ENCODE measurements at regions not wholly inside any gene's neighbourhood (a gene's known extent, or its start where the extent isn't known, plus 50 kb on each side); places are given as distances from the start of the nearest gene placed in this dataset.

DNA sequence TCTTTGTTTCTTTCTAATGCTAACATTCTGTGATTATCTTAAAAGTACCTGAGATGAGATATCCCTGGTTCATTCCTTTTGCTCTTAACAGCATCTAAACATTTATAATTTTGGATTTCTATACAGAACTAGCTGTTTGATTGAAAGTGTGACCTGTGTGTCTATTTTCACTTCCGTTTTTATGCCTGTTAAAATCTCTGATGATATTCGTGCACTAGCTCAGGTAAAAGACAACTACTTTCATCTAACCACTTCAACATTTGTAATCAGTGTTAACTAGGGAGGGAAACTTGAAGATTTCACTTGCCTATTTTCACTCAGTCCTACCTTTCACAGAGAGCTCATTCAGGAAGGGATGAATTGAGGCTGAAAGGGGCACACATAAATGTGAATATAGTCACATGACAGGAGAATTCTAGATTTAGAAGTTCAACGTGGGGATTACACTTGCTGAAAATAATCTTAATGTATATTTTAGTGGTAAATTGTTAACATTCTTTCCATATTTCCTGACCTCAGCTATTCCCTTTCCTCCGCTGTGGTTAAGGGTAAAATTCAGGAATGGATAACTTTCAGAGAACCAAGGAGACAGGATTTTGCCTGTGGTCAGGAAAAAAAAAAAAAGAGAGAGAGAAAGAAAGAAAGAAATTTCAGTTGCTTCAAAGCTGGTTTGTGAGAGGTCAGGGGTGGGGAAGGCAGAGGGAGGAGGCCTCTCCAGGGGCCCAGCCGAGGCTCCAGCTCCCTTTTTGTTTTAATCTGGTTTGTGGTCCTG is 159.8 kb upstream of the TSC22D2 start:
- H3K9me3 Mint-ChIP-seq: no peaks in the 10 kb centered on the region
- no peaks in the 10 kb centered on the region for H3K36me3 Mint-ChIP-seq (ENCODE audit: low read depth)
- no peak overlapping the region for H3K4me3 Mint-ChIP-seq
- intact Hi-C loops (cut with micrococcal nuclease): no loop called here
- no peaks in the 10 kb centered on the region for H3K4me1 Mint-ChIP-seq
- DNase-seq: no peak
- H3K27ac Mint-ChIP-seq: no peak overlapping the region
- H3K27me3 Mint-ChIP-seq: peaks cover 27% of the 10 kb centered on the region

DNA sequence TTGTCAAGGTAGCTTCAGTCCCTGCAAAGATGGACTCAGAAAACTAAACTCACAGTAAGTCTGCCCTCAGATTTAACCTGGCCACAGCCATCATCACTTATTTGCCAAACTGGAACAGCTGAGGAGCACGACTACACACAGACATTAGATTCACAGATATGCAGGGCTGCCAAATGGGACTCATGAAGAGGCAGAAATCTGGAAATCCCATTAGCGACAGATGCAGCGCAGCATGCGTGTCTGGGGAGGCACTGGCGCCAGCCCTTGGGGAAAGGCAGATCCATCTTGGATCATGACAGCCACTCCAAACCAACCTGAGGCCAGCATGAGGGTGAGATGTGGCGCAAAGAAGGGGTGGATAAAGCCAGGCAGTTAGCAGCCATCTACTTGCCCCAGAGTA is 160.7 kb upstream of the TSC22D2 start:
- Mint-ChIP-seq H3K27ac (no peak overlapping the region), H3K9me3 (no peaks in the 10 kb centered on the region), H3K27me3 (peaks cover 31% of the 10 kb centered on the region), H3K4me1 (no peaks in the 10 kb centered on the region), H3K4me3 (no peak overlapping the region), H3K36me3 (ENCODE audit: low read depth) (no peaks in the 10 kb centered on the region)
- DNase-seq: no peak
- intact Hi-C loops (cut with micrococcal nuclease): no loop called here

- intact Hi-C loops (cut with micrococcal nuclease): no loop called here
- Mint-ChIP-seq H3K36me3 (ENCODE audit: low read depth) (no peaks in the 10 kb centered on the region), H3K4me3 (no peak overlapping the region), H3K27ac (no peak overlapping the region), H3K9me3 (no peaks in the 10 kb centered on the region), H3K4me1 (no peaks in the 10 kb centered on the region), H3K27me3 (peaks cover 28% of the 10 kb centered on the region)
- DNase-seq: no peak
These were observed 164.6 kb upstream of the TSC22D2 start for GRCh38 chr3:150243466-150243865.

- intact Hi-C loops (cut with micrococcal nuclease): no loop called here
- Mint-ChIP-seq H3K36me3 (ENCODE audit: low read depth) (no peaks in the 10 kb centered on the region), H3K27me3 (peaks cover 25% of the 10 kb centered on the region), H3K4me3 (no peak overlapping the region), H3K9me3 (no peaks in the 10 kb centered on the region), H3K27ac (no peak overlapping the region), H3K4me1 (no peaks in the 10 kb centered on the region)
- DNase-seq: no peak
These were observed 165.7 kb upstream of the TSC22D2 start for GRCh38 chr3:150242220-150242936.

DNA sequence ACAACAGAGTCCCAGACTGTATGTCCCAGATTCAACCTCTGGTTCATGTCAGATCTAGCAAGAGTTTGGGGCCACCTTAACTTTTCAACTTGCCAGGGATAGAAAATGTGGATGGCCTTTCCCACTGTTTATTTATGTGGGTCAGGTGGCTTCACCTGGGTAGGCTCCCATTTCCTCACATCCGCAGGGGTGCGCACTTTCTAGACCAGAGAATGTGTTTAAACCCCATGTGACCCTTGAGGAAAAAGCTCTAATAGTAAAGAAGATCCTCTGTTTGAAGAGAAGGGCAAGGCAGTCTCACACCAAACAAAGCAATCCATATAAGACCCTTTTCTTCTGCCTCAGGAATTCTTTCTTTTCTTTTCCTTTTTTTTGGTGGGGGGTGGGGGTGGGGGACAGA is 167.2 kb upstream of the TSC22D2 start:
- intact Hi-C loops (cut with micrococcal nuclease): no loop called here
- no peak overlapping the region for H3K27ac Mint-ChIP-seq
- H3K4me3 Mint-ChIP-seq: no peak overlapping the region
- H3K9me3 Mint-ChIP-seq: no peaks in the 10 kb centered on the region
- peaks cover 21% of the 10 kb centered on the region for H3K27me3 Mint-ChIP-seq
- no peak for DNase-seq
- H3K4me1 Mint-ChIP-seq: no peaks in the 10 kb centered on the region
- no peaks in the 10 kb centered on the region for H3K36me3 Mint-ChIP-seq (ENCODE audit: low read depth)

DNA sequence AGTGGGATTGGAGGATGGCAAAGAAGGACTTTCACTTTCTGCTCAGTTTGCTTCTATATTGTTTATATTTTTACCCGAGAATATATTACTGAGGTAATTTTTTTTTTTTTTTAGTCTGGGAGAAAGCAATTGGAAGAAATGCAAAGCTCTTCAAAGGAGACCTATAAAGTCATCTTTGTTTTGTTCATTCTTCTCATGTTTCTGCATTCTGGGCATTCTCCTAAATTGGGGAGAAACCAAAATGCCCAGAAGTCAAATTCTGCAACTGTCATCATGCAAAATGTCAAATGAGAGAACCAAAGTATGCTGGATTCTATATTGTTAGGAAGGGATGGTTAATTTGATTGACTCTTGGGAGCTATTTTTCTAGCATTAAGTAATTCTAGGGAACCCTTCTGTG is 168.3 kb upstream of the TSC22D2 start:
- Mint-ChIP-seq H3K4me3 (no peak overlapping the region), H3K4me1 (no peaks in the 10 kb centered on the region), H3K9me3 (no peaks in the 10 kb centered on the region), H3K36me3 (ENCODE audit: low read depth) (no peaks in the 10 kb centered on the region), H3K27me3 (peaks cover 18% of the 10 kb centered on the region), H3K27ac (no peak overlapping the region)
- DNase-seq: no peak
- intact Hi-C loops (cut with micrococcal nuclease): no loop called here

GRCh38 chr3:150238995-150239619 is 169.0 kb upstream of the TSC22D2 start:
- H3K4me1 Mint-ChIP-seq: no peaks in the 10 kb centered on the region
- DNase-seq: no peak
- intact Hi-C loops (cut with micrococcal nuclease): no loop called here
- no peaks in the 10 kb centered on the region for H3K9me3 Mint-ChIP-seq
- no peak overlapping the region for H3K27ac Mint-ChIP-seq
- no peak overlapping the region for H3K4me3 Mint-ChIP-seq
- H3K27me3 Mint-ChIP-seq: peaks cover 17% of the 10 kb centered on the region
- no peaks in the 10 kb centered on the region for H3K36me3 Mint-ChIP-seq (ENCODE audit: low read depth)

DNA sequence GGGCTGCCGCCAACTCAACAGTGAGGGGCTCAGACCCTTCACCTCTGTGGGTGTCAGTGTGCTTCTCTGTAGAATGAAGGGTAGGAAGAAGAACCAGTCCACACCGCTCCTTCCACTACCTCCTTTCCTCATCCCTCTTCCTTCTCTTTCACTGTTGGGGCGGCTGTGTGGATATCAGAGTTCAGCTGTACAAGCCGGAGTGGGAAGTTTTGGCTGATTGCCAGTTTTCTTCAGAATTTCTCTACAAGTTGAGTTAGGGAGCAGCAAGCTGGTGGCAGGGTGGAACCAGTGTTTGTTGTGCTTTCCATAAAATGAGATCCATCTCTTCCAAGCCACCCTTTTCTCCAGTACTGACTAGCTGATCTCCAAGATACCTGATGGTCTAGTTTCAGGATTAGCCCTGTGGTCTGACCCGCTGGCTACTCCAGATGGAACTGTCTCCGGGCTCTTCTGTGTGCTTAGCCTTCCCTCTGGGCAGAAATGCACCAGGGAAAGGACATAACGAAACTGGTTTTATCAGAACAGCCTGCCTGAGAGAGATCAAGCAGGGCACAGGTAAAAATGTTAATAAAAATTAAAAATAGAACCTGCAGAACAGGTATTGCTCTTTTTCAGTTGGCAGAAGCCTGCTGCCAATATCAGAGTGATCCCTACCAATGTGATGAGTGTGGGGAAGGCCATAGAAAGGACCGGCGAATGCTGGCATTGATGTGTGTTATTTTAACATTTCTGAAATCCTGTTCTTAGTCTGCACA is 169.9 kb upstream of the TSC22D2 start:
- Mint-ChIP-seq H3K4me3 (no peak overlapping the region), H3K27ac (no peak overlapping the region), H3K9me3 (no peaks in the 10 kb centered on the region), H3K36me3 (ENCODE audit: low read depth) (no peaks in the 10 kb centered on the region), H3K27me3 (peaks cover 12% of the 10 kb centered on the region), H3K4me1 (no peaks in the 10 kb centered on the region)
- no peak for DNase-seq
- intact Hi-C loops (cut with micrococcal nuclease): no loop called here

GRCh38 chr3:150237490-150237889 is 170.6 kb upstream of the TSC22D2 start:
- intact Hi-C loops (cut with micrococcal nuclease): no loop called here

DNA sequence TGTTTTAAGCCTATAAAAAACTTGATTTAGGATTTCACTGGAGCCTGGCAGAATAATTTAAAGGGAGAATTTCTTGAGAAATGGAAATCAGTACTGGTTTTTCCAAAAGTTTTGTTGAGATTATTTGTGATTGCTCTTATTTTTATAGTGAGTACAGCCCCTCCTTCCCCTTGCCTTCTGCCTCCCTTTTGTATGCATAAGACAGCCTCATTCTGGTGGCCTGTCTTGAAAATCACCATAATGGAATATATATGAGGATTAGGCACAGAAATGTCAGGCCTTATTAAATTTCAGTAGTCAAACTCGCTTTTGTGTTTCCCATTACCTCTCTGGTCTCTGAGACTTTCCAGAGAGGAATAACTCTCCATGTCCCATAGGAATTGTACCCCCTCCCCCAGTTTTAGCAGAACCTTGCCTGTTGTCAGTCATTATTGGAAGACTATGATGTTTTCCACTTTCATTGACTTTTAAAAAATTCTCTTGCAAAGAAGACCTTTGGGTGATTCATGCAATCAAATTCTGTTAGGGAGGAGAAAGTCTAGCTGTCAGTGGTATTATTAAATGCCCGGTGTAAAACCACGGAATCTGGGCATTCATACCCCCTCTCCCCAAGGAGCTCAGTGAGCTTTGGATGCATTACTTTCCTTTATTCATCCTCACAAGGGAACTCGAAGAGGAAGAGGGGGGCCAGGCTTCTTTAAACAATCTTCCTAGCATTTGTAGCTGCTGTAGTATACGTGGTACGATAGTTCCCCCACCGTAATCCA is 171.6 kb upstream of the TSC22D2 start:
- intact Hi-C loops (cut with micrococcal nuclease): no loop called here
- no peak overlapping the region for H3K27ac Mint-ChIP-seq
- H3K27me3 Mint-ChIP-seq: peaks cover 8% of the 10 kb centered on the region

More at GRCh38 chr3:150237490-150237889, 170.6 kb upstream of the TSC22D2 start:
- Mint-ChIP-seq H3K27ac (no peak overlapping the region), H3K27me3 (peaks cover 8% of the 10 kb centered on the region), H3K9me3 (no peaks in the 10 kb centered on the region), H3K4me1 (no peaks in the 10 kb centered on the region), H3K4me3 (no peak overlapping the region), H3K36me3 (ENCODE audit: low read depth) (no peaks in the 10 kb centered on the region)
- DNase-seq: no peak

DNA sequence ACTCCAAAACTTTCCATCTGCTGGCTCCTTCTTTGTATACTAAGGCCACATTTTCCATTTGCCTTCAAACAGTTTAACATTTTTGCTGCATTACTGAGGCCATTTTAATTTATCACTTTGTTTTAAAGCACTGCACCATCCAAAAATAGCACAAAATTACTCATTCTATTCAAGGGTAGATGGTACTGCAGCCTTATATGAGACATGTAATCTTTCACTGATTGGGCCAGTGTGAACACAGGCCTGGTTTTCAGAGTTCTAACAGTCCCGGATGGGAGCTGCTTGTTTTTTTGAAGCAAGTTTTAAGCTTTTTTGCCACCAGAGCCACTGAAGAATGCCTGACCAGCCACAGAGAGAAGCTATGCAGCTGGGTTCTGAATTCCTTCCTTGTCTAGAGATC is 172.3 kb upstream of the TSC22D2 start:
- intact Hi-C loops (cut with micrococcal nuclease): no loop called here
- H3K4me1 Mint-ChIP-seq: no peaks in the 10 kb centered on the region
- no peak overlapping the region for H3K4me3 Mint-ChIP-seq
- H3K36me3 Mint-ChIP-seq (ENCODE audit: low read depth): no peaks in the 10 kb centered on the region
- DNase-seq: no peak
- H3K9me3 Mint-ChIP-seq: no peaks in the 10 kb centered on the region
- peaks cover 8% of the 10 kb centered on the region for H3K27me3 Mint-ChIP-seq
- H3K27ac Mint-ChIP-seq: no peak overlapping the region

More for the DNA sequence above, 171.6 kb upstream of the TSC22D2 start:
- no peak for DNase-seq
- Mint-ChIP-seq H3K9me3 (no peaks in the 10 kb centered on the region), H3K4me1 (no peaks in the 10 kb centered on the region), H3K36me3 (ENCODE audit: low read depth) (no peaks in the 10 kb centered on the region), H3K4me3 (no peak overlapping the region)

GRCh38 chr3:150232992-150233451 is 175.1 kb upstream of the TSC22D2 start:
- Mint-ChIP-seq H3K4me1 (no peaks in the 10 kb centered on the region), H3K9me3 (no peaks in the 10 kb centered on the region), H3K4me3 (no peak overlapping the region), H3K27me3 (peaks cover 10% of the 10 kb centered on the region), H3K36me3 (ENCODE audit: low read depth) (no peaks in the 10 kb centered on the region), H3K27ac (no peak overlapping the region)
- intact Hi-C loops (cut with micrococcal nuclease): no loop called here
- DNase-seq: no peak

GRCh38 chr3:150230037-150230436 is 178.1 kb upstream of the TSC22D2 start:
- H3K36me3 Mint-ChIP-seq (ENCODE audit: low read depth): no peaks in the 10 kb centered on the region
- H3K4me1 Mint-ChIP-seq: no peaks in the 10 kb centered on the region
- no peaks in the 10 kb centered on the region for H3K9me3 Mint-ChIP-seq
- H3K4me3 Mint-ChIP-seq: no peak overlapping the region
- H3K27me3 Mint-ChIP-seq: peaks cover 25% of the 10 kb centered on the region
- intact Hi-C loops (cut with micrococcal nuclease): no loop called here
- no peak overlapping the region for H3K27ac Mint-ChIP-seq
- no peak for DNase-seq

Measured in activated CD4-positive, alpha-beta T cell treated with anti-CD3 and anti-CD28 coated beads, Interleukin-2, amount 10 ng/mL, durations not matched to agents 24 days and 14 days (primary cell).